ENCODE measurements at regions not wholly inside any gene's neighbourhood (a gene's known extent, or its start where the extent isn't known, plus 50 kb on each side); places are given as distances from the start of the nearest gene placed in this dataset.

GRCh38 chrX:106356580-106356979 is 188.5 kb downstream of the PWWP3B start:
- TF ChIP-seq, protein P1, sequence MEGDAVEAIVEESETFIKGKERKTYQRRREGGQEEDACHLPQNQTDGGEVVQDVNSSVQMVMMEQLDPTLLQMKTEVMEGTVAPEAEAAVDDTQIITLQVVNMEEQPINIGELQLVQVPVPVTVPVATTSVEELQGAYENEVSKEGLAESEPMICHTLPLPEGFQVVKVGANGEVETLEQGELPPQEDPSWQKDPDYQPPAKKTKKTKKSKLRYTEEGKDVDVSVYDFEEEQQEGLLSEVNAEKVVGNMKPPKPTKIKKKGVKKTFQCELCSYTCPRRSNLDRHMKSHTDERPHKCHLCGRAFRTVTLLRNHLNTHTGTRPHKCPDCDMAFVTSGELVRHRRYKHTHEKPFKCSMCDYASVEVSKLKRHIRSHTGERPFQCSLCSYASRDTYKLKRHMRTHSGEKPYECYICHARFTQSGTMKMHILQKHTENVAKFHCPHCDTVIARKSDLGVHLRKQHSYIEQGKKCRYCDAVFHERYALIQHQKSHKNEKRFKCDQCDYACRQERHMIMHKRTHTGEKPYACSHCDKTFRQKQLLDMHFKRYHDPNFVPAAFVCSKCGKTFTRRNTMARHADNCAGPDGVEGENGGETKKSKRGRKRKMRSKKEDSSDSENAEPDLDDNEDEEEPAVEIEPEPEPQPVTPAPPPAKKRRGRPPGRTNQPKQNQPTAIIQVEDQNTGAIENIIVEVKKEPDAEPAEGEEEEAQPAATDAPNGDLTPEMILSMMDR (IDR thresholded peaks at IDR 0.05; ENCODE audit: low read length) = no peak
- no peak for TF ChIP-seq EZH2 (optimal IDR thresholded peaks at IDR 0.05; ENCODE audit: low read depth, low read length)

Measured in MM.1S (cell line).